ENCODE measurements at regions not wholly inside any gene's neighbourhood (a gene's known extent, or its start where the extent isn't known, plus 50 kb on each side); places are given as distances from the start of the nearest gene placed in this dataset.

GRCh38 chr9:73347123-73347522 lies 195.5 kb downstream of the ANXA1 start (continued):
- TF ChIP-seq ZNF462 (CRISPR knock-in tag; IDR thresholded peaks at IDR 0.05) (no peak), CTCF (conservative IDR thresholded peaks at IDR 0.05; ENCODE audit: low read depth in 2 of 2) (no peak)

- H3K36me3 ChIP-seq (ENCODE audit: insufficient read depth) = no peaks in the 10 kb centered on the region
- H3K4me1 ChIP-seq (ENCODE audit: insufficient read depth) = no peaks in the 10 kb centered on the region
- no peaks in the 10 kb centered on the region for H3K79me2 ChIP-seq (replicated peaks; ENCODE audit: insufficient read depth)
- DNase-seq (ENCODE audit: low spot score) (no peak), ATAC-seq (no peak)
- no peak overlapping the region for H3K4me3 Mint-ChIP-seq
- H3K27me3 ChIP-seq (ENCODE audit: insufficient read depth) = no peaks in the 10 kb centered on the region
- no peak overlapping the region for H2AFZ ChIP-seq
- no peaks in the 10 kb centered on the region for H4K20me1 ChIP-seq (replicated peaks; ENCODE audit: insufficient read depth)
- H3K4me1 Mint-ChIP-seq = peaks cover 7% of the 10 kb centered on the region
- no peak overlapping the region for H3K27ac ChIP-seq (ENCODE audit: low read depth)
- H3K9me2 ChIP-seq (ENCODE audit: insufficient read depth) = no peaks in the 10 kb centered on the region
- H3K4me2 ChIP-seq = no peak overlapping the region
- no peaks in the 10 kb centered on the region for H3K36me3 Mint-ChIP-seq (ENCODE audit: low read depth)
- H3K27me3 Mint-ChIP-seq (ENCODE audit: insufficient read depth, low read depth, poor library complexity) = no peaks in the 10 kb centered on the region
- no peak overlapping the region for H3K4me3 ChIP-seq
- H3F3A ChIP-seq (replicated peaks; ENCODE audit: low read depth) = no peaks in the 10 kb centered on the region
- no peaks in the 10 kb centered on the region for H3K9me3 Mint-ChIP-seq
- no peak overlapping the region for H3K27ac Mint-ChIP-seq
- TF ChIP-seq STAT1 (IDR thresholded peaks at IDR 0.05; ENCODE audit: unreplicated experiment) = no peak
- no peak for TF ChIP-seq ZNF114 (CRISPR knock-in tag; IDR thresholded peaks at IDR 0.05)
- no peak for TF ChIP-seq ETS1 (IDR thresholded peaks at IDR 0.05)
- no peak for TF ChIP-seq EZH2 (IDR thresholded peaks at IDR 0.05; ENCODE audit: low read depth, unreplicated experiment)
- no peak for TF ChIP-seq ZNF462 (CRISPR knock-in tag; IDR thresholded peaks at IDR 0.05)
- TF ChIP-seq CREB1 (CRISPR knock-in tag; IDR thresholded peaks at IDR 0.05; ENCODE audit: low read depth) = no peak
These were observed 196.1 kb downstream of the ANXA1 start for GRCh38 chr9:73347720-73348119.
